Type B pancreatic cell (in vitro differentiated cells): ENCODE measurements at regions not wholly inside any gene's neighbourhood (a gene's known extent, or its start where the extent isn't known, plus 50 kb on each side); places are given as distances from the start of the nearest gene placed in this dataset.
A peak's percentile ranks its signal among the peaks of the same experiment; 100 is the strongest.

Source experiments
- DNase-seq: peaks from one replicate; pipeline ENCODE4 v3.0.0; 2021; ENCODE audit warnings: mixed read lengths; ENCODE audit not compliant: unreplicated experiment; ENCODE audit errors: extremely low spot score
- H3K27ac Mint-ChIP-seq: 2 replicates; pipeline ENCODE4 v1.8.0; 2021; ENCODE audit warnings: mild to moderate bottlenecking, mixed read lengths
- H3K27me3 Mint-ChIP-seq: 2 replicates; pipeline ENCODE4 v1.8.0; 2021; ENCODE audit warnings: mixed read lengths
- H3K36me3 Mint-ChIP-seq: 2 replicates; pipeline ENCODE4 v1.8.0; 2021; ENCODE audit warnings: mixed read lengths
- H3K4me1 Mint-ChIP-seq: one replicate; pipeline ENCODE4 v1.8.0; 2021; ENCODE audit warnings: mixed read lengths; ENCODE audit not compliant: unreplicated experiment
- H3K4me3 Mint-ChIP-seq: 2 replicates; pipeline ENCODE4 v1.8.0; 2021; ENCODE audit warnings: mild to moderate bottlenecking, mixed read lengths
- H3K9me3 Mint-ChIP-seq: 2 replicates; pipeline ENCODE4 v1.8.0; 2021; ENCODE audit warnings: mixed read lengths
- TF ChIP-seq, protein P1 (sequence below): fragments of 200-600 bp; sonication (generic); conservative IDR thresholded peaks from 2 replicates; pipeline ENCODE4 v1.5.0; 2021; ENCODE audit warnings: antibody characterized with exemption, mild to moderate bottlenecking

DNA sequence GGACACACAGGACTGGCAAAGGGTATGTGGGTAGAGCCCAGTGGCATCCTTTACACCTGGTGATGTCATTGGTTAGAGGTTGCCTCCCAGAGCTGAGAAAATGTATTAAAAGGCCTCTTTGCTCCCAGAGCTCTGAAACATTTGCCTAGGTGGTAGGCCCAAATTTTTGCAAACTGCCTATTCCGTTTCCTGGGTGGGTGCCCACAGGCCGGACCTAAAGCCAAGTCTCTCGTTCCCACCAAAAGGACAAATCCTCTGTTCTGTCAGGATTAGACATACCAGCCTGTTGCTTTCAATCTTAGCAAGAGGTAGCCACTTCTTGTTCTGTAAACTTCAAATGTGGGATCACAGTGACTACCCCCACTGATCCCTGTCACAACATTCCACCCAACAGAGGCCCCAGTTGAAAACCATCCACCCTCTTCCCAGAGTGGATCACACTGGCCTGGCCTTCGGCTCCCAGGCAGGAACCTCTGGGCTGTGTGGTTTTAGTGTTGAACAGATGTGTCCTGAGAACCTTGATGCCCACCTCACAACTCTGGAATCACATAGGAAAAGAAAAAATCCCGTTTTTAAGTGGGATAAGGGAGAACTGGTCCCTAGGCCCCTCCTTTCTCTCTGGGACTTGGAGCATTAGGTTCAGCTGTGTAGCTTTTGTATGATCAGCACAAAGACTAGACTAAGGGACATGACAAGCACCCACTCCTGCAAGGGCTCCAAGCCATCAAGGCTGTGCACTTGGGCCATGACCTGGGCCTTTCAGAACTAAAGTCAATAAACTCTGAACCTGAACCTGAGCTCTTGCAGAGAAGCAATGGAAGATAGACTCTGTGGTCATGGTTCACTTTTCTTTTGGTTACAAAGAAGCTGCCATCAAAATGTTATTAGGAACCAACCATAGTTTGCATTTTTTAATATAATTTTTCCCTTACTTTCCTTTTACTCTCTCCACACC, 211.3 kb downstream of the CYP26B1 start:
- DNase-seq: no peak
- H3K27ac Mint-ChIP-seq: no peak overlapping the region
- TF ChIP-seq, protein P1, sequence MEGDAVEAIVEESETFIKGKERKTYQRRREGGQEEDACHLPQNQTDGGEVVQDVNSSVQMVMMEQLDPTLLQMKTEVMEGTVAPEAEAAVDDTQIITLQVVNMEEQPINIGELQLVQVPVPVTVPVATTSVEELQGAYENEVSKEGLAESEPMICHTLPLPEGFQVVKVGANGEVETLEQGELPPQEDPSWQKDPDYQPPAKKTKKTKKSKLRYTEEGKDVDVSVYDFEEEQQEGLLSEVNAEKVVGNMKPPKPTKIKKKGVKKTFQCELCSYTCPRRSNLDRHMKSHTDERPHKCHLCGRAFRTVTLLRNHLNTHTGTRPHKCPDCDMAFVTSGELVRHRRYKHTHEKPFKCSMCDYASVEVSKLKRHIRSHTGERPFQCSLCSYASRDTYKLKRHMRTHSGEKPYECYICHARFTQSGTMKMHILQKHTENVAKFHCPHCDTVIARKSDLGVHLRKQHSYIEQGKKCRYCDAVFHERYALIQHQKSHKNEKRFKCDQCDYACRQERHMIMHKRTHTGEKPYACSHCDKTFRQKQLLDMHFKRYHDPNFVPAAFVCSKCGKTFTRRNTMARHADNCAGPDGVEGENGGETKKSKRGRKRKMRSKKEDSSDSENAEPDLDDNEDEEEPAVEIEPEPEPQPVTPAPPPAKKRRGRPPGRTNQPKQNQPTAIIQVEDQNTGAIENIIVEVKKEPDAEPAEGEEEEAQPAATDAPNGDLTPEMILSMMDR: no peak
- peaks cover 10% of the 10 kb centered on the region for H3K4me1 Mint-ChIP-seq
- no peaks in the 10 kb centered on the region for H3K36me3 Mint-ChIP-seq
- H3K27me3 Mint-ChIP-seq: peaks cover 3% of the 10 kb centered on the region
- no peaks in the 10 kb centered on the region for H3K9me3 Mint-ChIP-seq
- no peak overlapping the region for H3K4me3 Mint-ChIP-seq

DNA sequence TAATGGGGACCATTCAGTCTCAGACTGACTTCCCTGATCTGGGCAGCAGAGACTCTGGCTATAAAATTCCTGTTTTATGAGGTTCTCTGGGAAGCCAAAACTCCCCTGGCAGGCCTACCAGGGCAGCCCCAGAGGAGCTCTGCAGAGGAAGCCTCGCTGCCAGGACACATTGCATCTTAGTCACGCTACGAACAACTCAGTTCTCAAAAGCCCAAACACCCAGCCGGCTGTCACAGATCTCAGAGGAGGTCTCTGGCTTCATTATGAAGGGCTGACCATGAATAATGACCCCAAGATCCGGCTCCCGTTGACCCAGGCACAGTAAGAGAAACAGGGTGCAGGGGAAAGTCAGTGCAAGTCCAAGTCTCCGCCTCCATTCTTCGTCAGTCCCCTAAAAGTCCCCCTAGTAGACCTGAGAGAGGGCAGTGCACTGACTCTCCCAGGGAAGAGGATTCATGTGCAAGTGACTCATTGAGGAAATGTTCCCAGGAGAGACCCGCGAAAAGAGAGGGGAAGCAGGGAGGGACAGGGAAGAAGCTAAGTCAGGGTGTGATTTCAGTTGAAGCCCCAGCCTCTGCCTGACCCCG, 212.3 kb downstream of the CYP26B1 start:
- TF ChIP-seq, protein P1: no peak
- H3K36me3 Mint-ChIP-seq: no peaks in the 10 kb centered on the region
- peaks cover 3% of the 10 kb centered on the region for H3K27me3 Mint-ChIP-seq
- H3K27ac Mint-ChIP-seq: no peak overlapping the region
- H3K4me1 Mint-ChIP-seq: peaks cover 10% of the 10 kb centered on the region
- DNase-seq: no peak
- no peaks in the 10 kb centered on the region for H3K9me3 Mint-ChIP-seq
- H3K4me3 Mint-ChIP-seq: no peak overlapping the region

DNA sequence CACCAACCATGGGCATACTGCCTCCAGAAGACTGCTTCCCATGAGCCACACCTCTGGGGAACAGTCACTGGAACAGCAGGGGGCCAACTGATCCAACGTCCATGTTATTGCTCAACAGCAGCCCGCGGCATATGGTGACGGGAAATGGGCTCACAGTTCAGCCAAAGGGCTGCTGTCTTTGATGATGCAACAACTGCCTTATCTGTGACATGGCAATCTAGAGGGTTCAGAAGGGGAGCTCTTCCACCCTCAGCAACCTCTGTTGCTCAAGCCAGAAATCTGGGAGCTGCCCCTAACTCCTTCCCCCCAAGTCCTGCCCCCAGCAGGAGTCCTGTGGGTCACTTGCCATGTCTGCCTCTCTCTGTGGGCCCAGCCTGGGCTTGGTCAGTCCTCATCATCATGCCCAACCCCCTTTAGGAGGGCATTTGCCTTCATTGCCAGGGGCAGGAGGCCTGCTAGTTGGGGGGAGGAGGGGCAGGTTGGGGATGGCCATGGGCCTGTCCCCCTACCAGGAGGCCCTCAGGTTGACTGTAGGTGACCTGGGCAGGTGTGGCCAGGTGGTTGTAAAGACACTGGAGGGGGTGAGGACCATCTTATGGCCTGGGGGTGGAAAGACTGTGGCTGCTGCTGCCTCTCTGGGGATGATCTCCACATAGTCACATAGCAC, 212.9 kb downstream of the CYP26B1 start:
- H3K36me3 Mint-ChIP-seq: no peaks in the 10 kb centered on the region
- H3K4me3 Mint-ChIP-seq: no peak overlapping the region
- DNase-seq: peak; percentile 55
- H3K9me3 Mint-ChIP-seq: no peaks in the 10 kb centered on the region
- H3K27ac Mint-ChIP-seq: no peak overlapping the region
- peaks cover 3% of the 10 kb centered on the region for H3K27me3 Mint-ChIP-seq
- H3K4me1 Mint-ChIP-seq: peaks cover 10% of the 10 kb centered on the region
- TF ChIP-seq, protein P1: no peak

DNA sequence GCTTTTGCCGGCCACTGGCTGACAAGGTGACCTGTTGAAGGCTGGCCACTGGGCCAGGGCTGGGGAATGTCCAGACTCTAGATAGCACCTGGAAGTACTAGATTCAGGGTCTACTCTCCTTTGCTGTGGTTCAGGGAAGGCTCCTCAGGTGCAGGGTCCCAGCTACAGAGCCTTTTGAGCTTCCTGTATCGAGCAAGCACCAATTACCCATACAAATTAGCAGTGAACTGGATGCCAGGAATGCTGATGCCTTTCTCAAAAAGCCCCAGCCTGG, 213.4 kb downstream of the CYP26B1 start:
- Mint-ChIP-seq H3K36me3 (no peaks in the 10 kb centered on the region), H3K27me3 (peaks cover 3% of the 10 kb centered on the region), H3K4me3 (no peak overlapping the region), H3K27ac (no peak overlapping the region), H3K9me3 (no peaks in the 10 kb centered on the region), H3K4me1 (peaks cover 10% of the 10 kb centered on the region)
- TF ChIP-seq, protein P1: no peak
- no peak for DNase-seq

DNA sequence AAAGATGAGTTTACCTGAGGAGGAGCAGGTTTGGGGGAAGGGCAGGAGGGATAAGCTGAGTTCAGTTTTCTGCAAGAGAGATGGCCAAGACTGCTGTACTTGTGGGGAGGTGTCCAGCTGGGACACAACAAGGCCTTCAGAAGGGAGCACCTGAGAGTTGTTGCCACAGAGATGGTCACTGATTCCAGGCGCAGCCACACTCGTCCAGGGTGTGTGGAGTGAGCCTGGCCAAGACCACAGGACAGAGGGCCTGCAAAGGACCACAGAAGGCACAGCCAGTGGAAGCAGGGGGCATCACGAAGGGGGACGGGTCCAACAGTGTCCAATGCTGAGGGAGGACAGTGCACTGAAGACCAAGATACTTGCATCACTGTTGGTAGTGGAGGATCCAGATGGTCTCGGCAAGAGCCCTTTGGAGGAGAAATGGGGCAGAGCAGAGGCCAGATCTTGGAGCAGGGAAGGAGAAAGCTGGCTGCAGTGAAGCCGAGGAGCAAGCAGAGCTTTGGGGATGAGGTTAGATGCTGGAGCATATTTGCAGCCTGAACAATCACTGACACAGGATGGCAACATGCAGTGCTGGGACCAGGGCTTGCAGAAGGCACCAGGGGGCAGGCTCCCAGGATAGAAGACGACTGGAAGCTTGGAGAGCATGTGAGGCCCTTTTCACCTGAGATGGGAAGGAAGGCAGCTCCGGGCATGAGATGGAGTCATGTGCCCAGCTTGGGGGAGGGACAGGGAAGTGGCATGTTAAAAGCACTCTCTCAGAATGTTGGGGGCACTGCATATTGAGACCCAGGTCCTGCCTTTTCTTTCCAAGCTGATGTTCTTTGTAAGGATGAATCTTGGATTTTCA, 214.0 kb downstream of the CYP26B1 start:
- Mint-ChIP-seq H3K27me3 (peaks cover 3% of the 10 kb centered on the region), H3K9me3 (no peaks in the 10 kb centered on the region), H3K4me1 (peaks cover 10% of the 10 kb centered on the region), H3K27ac (no peak overlapping the region), H3K36me3 (no peaks in the 10 kb centered on the region), H3K4me3 (no peak overlapping the region)
- TF ChIP-seq, protein P1: peak; percentile 22
- peak; percentile 55 for DNase-seq
